ENCODE measurements at regions not wholly inside any gene's neighbourhood (a gene's known extent, or its start where the extent isn't known, plus 50 kb on each side); places are given as distances from the start of the nearest gene placed in this dataset.

- Histone ChIP-seq H3K27me3 (no peaks in the 10 kb centered on the region), H3K4me1 (no peaks in the 10 kb centered on the region), H3K36me3 (no peaks in the 10 kb centered on the region), H3K9me3 (no peaks in the 10 kb centered on the region), H3K4me3 (no peak overlapping the region), H3K27ac (no peak overlapping the region)
- intact Hi-C loops (cut with DNase I), result no loop called here
- DNase-seq (ENCODE audit: extremely low spot score in 2 of 2), result no peak
- TF ChIP-seq CTCF (IDR thresholded peaks at IDR 0.05) (no peak), POLR2AphosphoS5 (IDR thresholded peaks at IDR 0.05; ENCODE audit: insufficient read depth in 1 of 2, low read depth in 1 of 2) (no peak), POLR2A (IDR thresholded peaks at IDR 0.05) (no peak)
Observed at GRCh38 chr6:79833964-79834284, 113.4 kb downstream of the ELOVL4 start.

GRCh38 chr6:79833264-79833963 is 113.9 kb downstream of the ELOVL4 start:
- Histone ChIP-seq H3K27me3 (no peaks in the 10 kb centered on the region), H3K4me3 (no peak overlapping the region), H3K4me1 (no peaks in the 10 kb centered on the region), H3K27ac (no peak overlapping the region), H3K9me3 (no peaks in the 10 kb centered on the region), H3K36me3 (no peaks in the 10 kb centered on the region)
- no peak for DNase-seq (ENCODE audit: extremely low spot score in 2 of 2)
- TF ChIP-seq POLR2A (IDR thresholded peaks at IDR 0.05) (no peak), CTCF (IDR thresholded peaks at IDR 0.05) (no peak), POLR2AphosphoS5 (IDR thresholded peaks at IDR 0.05; ENCODE audit: insufficient read depth in 1 of 2, low read depth in 1 of 2) (no peak)
- intact Hi-C loops (cut with DNase I), result no loop called here

GRCh38 chr6:79832723-79833122 is 114.6 kb downstream of the ELOVL4 start:
- intact Hi-C loops (cut with DNase I), result no loop called here
- TF ChIP-seq CTCF (IDR thresholded peaks at IDR 0.05) (no peak), POLR2A (IDR thresholded peaks at IDR 0.05) (no peak), POLR2AphosphoS5 (IDR thresholded peaks at IDR 0.05; ENCODE audit: insufficient read depth in 1 of 2, low read depth in 1 of 2) (no peak)
- no peaks in the 10 kb centered on the region for H3K27me3 ChIP-seq
- H3K4me1 ChIP-seq, result no peaks in the 10 kb centered on the region
- H3K9me3 ChIP-seq, result no peaks in the 10 kb centered on the region
- H3K4me3 ChIP-seq, result no peak overlapping the region
- DNase-seq (ENCODE audit: extremely low spot score in 2 of 2), result no peak
- H3K27ac ChIP-seq, result no peak overlapping the region
- no peaks in the 10 kb centered on the region for H3K36me3 ChIP-seq

- TF ChIP-seq POLR2AphosphoS5 (IDR thresholded peaks at IDR 0.05; ENCODE audit: insufficient read depth in 1 of 2, low read depth in 1 of 2) (no peak), CTCF (IDR thresholded peaks at IDR 0.05) (no peak), POLR2A (IDR thresholded peaks at IDR 0.05) (no peak)
- intact Hi-C loops (cut with DNase I), result no loop called here
- Histone ChIP-seq H3K27me3 (no peaks in the 10 kb centered on the region), H3K4me1 (no peaks in the 10 kb centered on the region), H3K36me3 (no peaks in the 10 kb centered on the region), H3K27ac (no peak overlapping the region), H3K4me3 (no peak overlapping the region), H3K9me3 (no peaks in the 10 kb centered on the region)
- no peak for DNase-seq (ENCODE audit: extremely low spot score in 2 of 2)
Observed at GRCh38 chr6:79824202-79824601, 123.2 kb downstream of the ELOVL4 start.

GRCh38 chr6:79821859-79822258 is 125.5 kb downstream of the ELOVL4 start:
- H3K27me3 ChIP-seq, result no peaks in the 10 kb centered on the region
- no peak for TF ChIP-seq CTCF (IDR thresholded peaks at IDR 0.05)
- TF ChIP-seq POLR2A (IDR thresholded peaks at IDR 0.05), result no peak
- TF ChIP-seq POLR2AphosphoS5 (IDR thresholded peaks at IDR 0.05; ENCODE audit: insufficient read depth in 1 of 2, low read depth in 1 of 2), result no peak
- no peak overlapping the region for H3K4me3 ChIP-seq
- DNase-seq (ENCODE audit: extremely low spot score in 2 of 2), result no peak
- no peaks in the 10 kb centered on the region for H3K9me3 ChIP-seq
- no peaks in the 10 kb centered on the region for H3K36me3 ChIP-seq
- intact Hi-C loops (cut with DNase I), result no loop called here
- no peaks in the 10 kb centered on the region for H3K4me1 ChIP-seq
- no peak overlapping the region for H3K27ac ChIP-seq

All from vagina (tissue), 2 donors.